Small intestine (tissue), 7 donors: ENCODE measurements at regions not wholly inside any gene's neighbourhood (a gene's known extent, or its start where the extent isn't known, plus 50 kb on each side); places are given as distances from the start of the nearest gene placed in this dataset.
A peak's percentile ranks its signal among the peaks of the same experiment; 100 is the strongest.

Experiments used
- DNase-seq, 2 donors: peaks; one replicate each; pipeline versions ENCODE4 v3.0.0 to v3.0.0-alpha.2; 2013
- FAIRE-seq: peaks from 2 replicates; lab custom pipeline; 2012; peaks lifted over from hg19 to GRCh38; lab: Jason Lieb, UNC
- H3K27ac ChIP-seq, 3 donors: one replicate each; pipeline ENCODE4 v1.5.1; 2013; ENCODE audit warnings: low read length in 2 of 3, mild to moderate bottlenecking in 2 of 3, control low read depth in 1 of 3, inconsistent platforms in 1 of 3, low read depth in 1 of 3, moderate library complexity in 1 of 3
- H3K27me3 ChIP-seq, 3 donors: one replicate each; pipeline ENCODE4 v1.6.1; 2013; ENCODE audit warnings: low read length in 3 of 3, inconsistent platforms in 1 of 3; ENCODE audit not compliant: control insufficient read depth in 3 of 3, insufficient read depth in 3 of 3
- H3K36me3 ChIP-seq, 3 donors: one replicate each; pipeline ENCODE4 v1.6.1; 2013; ENCODE audit warnings: low read length in 3 of 3, inconsistent platforms in 1 of 3, low read depth in 1 of 3, mild to moderate bottlenecking in 1 of 3, moderate library complexity in 1 of 3; ENCODE audit not compliant: control insufficient read depth in 3 of 3, insufficient read depth in 2 of 3
- H3K4me1 ChIP-seq, 3 donors: one replicate each; pipeline ENCODE4 v1.6.1; 2013; ENCODE audit warnings: low read length in 2 of 3, inconsistent platforms in 1 of 3, low read depth in 1 of 3, mild to moderate bottlenecking in 1 of 3, moderate library complexity in 1 of 3; ENCODE audit not compliant: control insufficient read depth in 3 of 3, insufficient read depth in 2 of 3
- H3K4me3 ChIP-seq, 3 donors: one replicate each; pipeline ENCODE4 v1.5.1; 2013; ENCODE audit warnings: low read length in 3 of 3, control low read depth in 1 of 3, inconsistent platforms in 1 of 3, low read depth in 1 of 3, mild to moderate bottlenecking in 1 of 3, moderate library complexity in 1 of 3
- H3K9me3 ChIP-seq, 2 donors: one replicate each; pipeline ENCODE4 v1.6.1; 2013; ENCODE audit warnings: low read depth in 1 of 2, low read length in 1 of 2; ENCODE audit not compliant: control insufficient read depth in 2 of 2, insufficient read depth in 1 of 2
- WGBS, 3 donors: extraction: QIAGEN DNeasy Blood & Tissue Kit; methylation state at CpG; one replicate each; pipeline ENCODE4 v1.1.7; 2013; 5-methylcytosine and 5-hydroxymethylcytosine counted together
- donor health status: healthy with polysubstance abuse.
- donor health status: control.
- donor health status: control.
- donor health status: Bipolar disorder and iron deficiency.
- donor health status: healthy.

- DNase-seq (no peak), FAIRE-seq (no peak)
- no peaks in the 10 kb centered on the region for H3K36me3 ChIP-seq
- peaks cover 0 to 17% of the 10 kb centered on the region in 2 donors for H3K9me3 ChIP-seq
- no peaks in the 10 kb centered on the region for H3K4me1 ChIP-seq
- H3K27ac ChIP-seq, result no peak overlapping the region
- no peaks in the 10 kb centered on the region for H3K27me3 ChIP-seq
- 69 to 75% (median 75%) methylated on average over 4 of the region's 4 CpGs for WGBS, 3 donors
- H3K4me3 ChIP-seq, result no peak overlapping the region
Observed at GRCh38 chr2:508121-508520, 169.1 kb downstream of the TMEM18 start.

- WGBS, 3 donors, result 86 to 93% (median 89%) methylated on average over 5 of the region's 5 CpGs
- FAIRE-seq, result no peak
- Histone ChIP-seq H3K4me1 (no peaks in the 10 kb centered on the region), H3K4me3 (no peak overlapping the region), H3K27me3 (no peaks in the 10 kb centered on the region), H3K9me3 (peaks cover 0 to 20% of the 10 kb centered on the region in 2 donors), H3K36me3 (no peaks in the 10 kb centered on the region), H3K27ac (no peak overlapping the region)
- DNase-seq, result no peak
Observed at GRCh38 chr2:506866-507265, 170.3 kb downstream of the TMEM18 start.

- no peak overlapping the region for H3K27ac ChIP-seq
- H3K36me3 ChIP-seq, result no peaks in the 10 kb centered on the region
- DNase-seq (no peak), FAIRE-seq (no peak)
- H3K27me3 ChIP-seq, result no peaks in the 10 kb centered on the region
- WGBS, 3 donors, result 67 to 80% (median 70%) methylated on average over 6 of the region's 6 CpGs
- H3K4me3 ChIP-seq, result no peak overlapping the region
- no peaks in the 10 kb centered on the region for H3K4me1 ChIP-seq
- H3K9me3 ChIP-seq, result peaks cover 0 to 20% of the 10 kb centered on the region in 2 donors
Observed at GRCh38 chr2:506451-506850, 170.8 kb downstream of the TMEM18 start.

GRCh38 chr2:505941-506340, 171.3 kb downstream of the TMEM18 start:
- 38 to 49% (median 45%) methylated on average over 8 of the region's 8 CpGs for WGBS, 3 donors
- no peak for FAIRE-seq
- no peak for DNase-seq
- no peaks in the 10 kb centered on the region for H3K27me3 ChIP-seq
- H3K4me3 ChIP-seq, result no peak overlapping the region
- H3K9me3 ChIP-seq, result peaks cover 0 to 18% of the 10 kb centered on the region in 2 donors
- H3K36me3 ChIP-seq, result no peaks in the 10 kb centered on the region
- no peak overlapping the region for H3K27ac ChIP-seq
- no peaks in the 10 kb centered on the region for H3K4me1 ChIP-seq

- no peak overlapping the region for H3K4me3 ChIP-seq
- no peaks in the 10 kb centered on the region for H3K36me3 ChIP-seq
- H3K27ac ChIP-seq, result no peak overlapping the region
- no peak for FAIRE-seq
- H3K4me1 ChIP-seq, result no peaks in the 10 kb centered on the region
- no peak for DNase-seq
- H3K9me3 ChIP-seq, result peaks cover 0 to 3% of the 10 kb centered on the region in 2 donors
- no peaks in the 10 kb centered on the region for H3K27me3 ChIP-seq
- 96 to 97% (median 97%) methylated on average over 41 of the region's 41 CpGs for WGBS, 3 donors
Observed at GRCh38 chr2:503288-503999, 173.8 kb downstream of the TMEM18 start.

- Histone ChIP-seq H3K9me3 (peaks cover 0 to 3% of the 10 kb centered on the region in 2 donors), H3K4me1 (no peaks in the 10 kb centered on the region), H3K27me3 (no peaks in the 10 kb centered on the region), H3K36me3 (no peaks in the 10 kb centered on the region), H3K27ac (no peak overlapping the region), H3K4me3 (no peak overlapping the region)
- DNase-seq (no peak), FAIRE-seq (no peak)
- 89 to 94% (median 91%) methylated on average over 35 of the region's 35 CpGs for WGBS, 3 donors
Observed at GRCh38 chr2:502831-503230, 174.4 kb downstream of the TMEM18 start.

GRCh38 chr2:501667-502066, 175.5 kb downstream of the TMEM18 start:
- 84 to 92% (median 86%) methylated on average over 8 of the region's 8 CpGs for WGBS, 3 donors
- Histone ChIP-seq H3K27ac (no peak overlapping the region), H3K36me3 (no peaks in the 10 kb centered on the region), H3K4me3 (no peak overlapping the region), H3K9me3 (peaks cover 0 to 3% of the 10 kb centered on the region in 2 donors), H3K27me3 (no peaks in the 10 kb centered on the region), H3K4me1 (no peaks in the 10 kb centered on the region)
- FAIRE-seq (no peak), DNase-seq (no peak)

GRCh38 chr2:501130-501529, 176.1 kb downstream of the TMEM18 start:
- Histone ChIP-seq H3K4me3 (no peak overlapping the region), H3K27me3 (no peaks in the 10 kb centered on the region), H3K27ac (no peak overlapping the region), H3K36me3 (no peaks in the 10 kb centered on the region), H3K4me1 (no peaks in the 10 kb centered on the region), H3K9me3 (peaks cover 0 to 3% of the 10 kb centered on the region in 2 donors)
- DNase-seq (peak in 1 of 2 donors; percentile 2), FAIRE-seq (no peak)
- WGBS, 3 donors, result 55 to 64% (median 60%) methylated on average over 5 of the region's 5 CpGs

GRCh38 chr2:499726-500125, 177.5 kb downstream of the TMEM18 start:
- DNase-seq, result no peak
- Histone ChIP-seq H3K27me3 (no peaks in the 10 kb centered on the region), H3K4me3 (no peak overlapping the region), H3K9me3 (peaks cover 0 to 3% of the 10 kb centered on the region in 2 donors), H3K4me1 (no peaks in the 10 kb centered on the region), H3K27ac (no peak overlapping the region), H3K36me3 (no peaks in the 10 kb centered on the region)
- FAIRE-seq, result no peak
- 77 to 84% (median 83%) methylated on average over 8 of the region's 8 CpGs for WGBS, 3 donors
